VCaP (cell line): ENCODE measurements at regions not wholly inside any gene's neighbourhood (a gene's known extent, or its start where the extent isn't known, plus 50 kb on each side); places are given as distances from the start of the nearest gene placed in this dataset.
"Not testable (repeated sequence)": the region's sequence is repeated elsewhere in the genome, so short reads cannot be mapped to it uniquely, and the experiment has no call there.

ENCODE experiments used
- H3K27ac ChIP-seq: fragments of 450-650 bp; 2 replicates; pipeline ENCODE4 v1.5.1; 2017
- TF ChIP-seq, protein P1 (sequence below): fragments of 450-650 bp; conservative IDR thresholded peaks from 2 replicates; pipeline ENCODE4 v1.5.1; 2017; ENCODE audit warnings: mild to moderate bottlenecking, moderate library complexity

GRCh38 chr5:99025298-99026045 lies 96.7 kb upstream of the CHD1 start:
- TF ChIP-seq, protein P1, sequence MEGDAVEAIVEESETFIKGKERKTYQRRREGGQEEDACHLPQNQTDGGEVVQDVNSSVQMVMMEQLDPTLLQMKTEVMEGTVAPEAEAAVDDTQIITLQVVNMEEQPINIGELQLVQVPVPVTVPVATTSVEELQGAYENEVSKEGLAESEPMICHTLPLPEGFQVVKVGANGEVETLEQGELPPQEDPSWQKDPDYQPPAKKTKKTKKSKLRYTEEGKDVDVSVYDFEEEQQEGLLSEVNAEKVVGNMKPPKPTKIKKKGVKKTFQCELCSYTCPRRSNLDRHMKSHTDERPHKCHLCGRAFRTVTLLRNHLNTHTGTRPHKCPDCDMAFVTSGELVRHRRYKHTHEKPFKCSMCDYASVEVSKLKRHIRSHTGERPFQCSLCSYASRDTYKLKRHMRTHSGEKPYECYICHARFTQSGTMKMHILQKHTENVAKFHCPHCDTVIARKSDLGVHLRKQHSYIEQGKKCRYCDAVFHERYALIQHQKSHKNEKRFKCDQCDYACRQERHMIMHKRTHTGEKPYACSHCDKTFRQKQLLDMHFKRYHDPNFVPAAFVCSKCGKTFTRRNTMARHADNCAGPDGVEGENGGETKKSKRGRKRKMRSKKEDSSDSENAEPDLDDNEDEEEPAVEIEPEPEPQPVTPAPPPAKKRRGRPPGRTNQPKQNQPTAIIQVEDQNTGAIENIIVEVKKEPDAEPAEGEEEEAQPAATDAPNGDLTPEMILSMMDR, result no peak
- H3K27ac ChIP-seq, result peak overlapping the region; percentile 35; the same call in 1 of the 2 replicates

DNA sequence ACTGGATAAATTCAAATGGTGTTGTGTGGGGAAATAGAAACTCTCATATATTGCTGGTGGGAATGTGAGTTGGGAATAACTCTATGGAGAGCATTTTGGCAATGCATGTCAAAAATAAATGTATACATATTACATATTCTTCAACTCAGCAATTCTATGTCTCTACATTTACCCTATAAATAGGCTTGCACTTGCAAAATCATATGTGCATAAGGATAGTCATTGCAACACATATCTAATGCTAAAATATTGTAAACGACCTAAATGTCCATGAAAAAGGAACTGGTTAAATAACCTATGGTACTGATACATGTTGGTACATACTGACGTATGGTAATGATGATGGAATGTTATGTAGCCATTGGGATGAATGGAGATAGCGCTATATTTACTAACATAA lies 94.5 kb upstream of the CHD1 start:
- TF ChIP-seq, protein P1, result no peak
- H3K27ac ChIP-seq, result no peak overlapping the region

DNA sequence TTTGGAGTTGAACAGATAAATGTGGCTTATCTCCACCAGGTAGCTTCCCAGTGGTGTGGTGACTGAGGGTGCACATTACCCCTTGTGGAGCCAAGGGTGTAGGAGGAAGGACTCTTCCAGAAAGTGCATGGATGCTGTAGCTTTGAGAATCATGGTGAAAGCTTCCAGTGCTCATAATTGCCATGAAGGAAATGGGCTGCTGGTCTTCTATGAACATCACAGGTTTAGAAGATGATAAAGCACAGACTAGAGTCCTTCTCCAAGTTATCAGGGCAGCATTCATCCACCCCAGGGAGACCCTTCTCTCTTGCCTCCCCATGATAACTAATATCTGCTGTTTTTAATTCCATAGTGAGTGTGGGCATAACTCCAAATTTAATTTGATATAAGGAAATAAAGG lies 93.4 kb upstream of the CHD1 start:
- H3K27ac ChIP-seq, result no peak overlapping the region
- TF ChIP-seq, protein P1, result no peak

GRCh38 chr5:99020698-99021048 lies 91.9 kb upstream of the CHD1 start:
- H3K27ac ChIP-seq, result no peak overlapping the region

DNA sequence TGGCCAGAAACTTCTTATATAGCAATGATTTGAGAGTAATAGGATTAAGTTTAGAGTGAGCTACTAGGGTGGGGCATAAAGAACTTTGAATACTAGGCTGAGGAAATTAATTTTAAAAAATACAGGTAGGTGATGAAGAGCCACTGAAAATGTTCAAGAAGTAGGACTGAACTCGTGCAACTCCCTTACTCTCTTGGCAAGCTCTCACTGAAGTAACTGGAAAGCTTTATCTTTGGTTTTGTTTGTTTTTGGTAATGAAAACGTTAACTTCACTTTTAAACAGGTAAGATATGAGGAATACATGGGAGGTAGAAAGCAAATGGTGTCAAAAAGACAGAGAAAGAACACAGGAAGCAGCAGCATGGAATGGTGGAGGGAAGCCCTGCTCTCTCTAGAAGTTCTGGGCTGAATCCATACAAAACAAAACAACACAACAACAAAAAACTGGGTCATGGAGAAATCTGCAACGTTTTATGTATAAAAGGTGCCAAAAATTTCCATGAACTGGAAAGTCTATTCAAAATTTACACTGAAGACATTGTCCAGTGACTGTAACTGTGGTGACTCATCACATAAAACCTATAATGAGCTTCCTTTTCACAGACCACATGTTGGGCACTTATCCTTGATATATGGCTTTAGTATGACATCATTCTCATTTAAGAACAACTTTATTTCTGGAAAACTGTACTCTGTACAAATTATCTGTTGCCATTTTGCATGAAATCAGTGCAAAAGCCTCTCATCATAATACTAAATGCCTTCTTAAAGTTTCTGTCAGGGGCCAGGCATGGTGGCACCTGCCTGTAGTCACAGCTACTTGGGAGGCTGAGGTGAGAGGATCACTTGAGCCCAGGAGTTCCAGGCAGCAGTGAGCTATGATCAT lies 91.2 kb upstream of the CHD1 start:
- H3K27ac ChIP-seq, result no peak overlapping the region
- TF ChIP-seq, protein P1, result no peak

More at GRCh38 chr5:99020698-99021048, 91.9 kb upstream of the CHD1 start:
- TF ChIP-seq, protein P1, result no peak

DNA sequence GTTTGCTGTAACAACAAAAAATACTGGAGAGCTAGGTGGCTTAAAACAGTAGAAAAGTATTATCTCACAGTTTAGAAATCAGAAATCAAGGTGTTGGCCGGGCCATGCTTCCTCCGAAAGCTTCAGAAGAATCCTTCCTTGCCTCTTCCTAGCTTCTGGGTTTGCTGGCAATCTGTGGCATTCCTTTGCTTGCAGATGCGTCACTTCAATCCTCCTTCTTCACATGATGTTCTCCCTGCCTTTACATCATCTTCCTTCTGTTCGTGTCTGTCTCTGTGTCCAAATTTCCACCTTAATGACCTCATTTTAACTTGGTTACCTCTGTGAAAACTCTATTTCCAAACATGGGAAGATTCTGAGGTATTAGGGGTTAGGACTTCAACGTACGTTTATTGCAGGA lies 90.4 kb upstream of the CHD1 start:
- H3K27ac ChIP-seq, result no peak overlapping the region
- TF ChIP-seq, protein P1, result no peak

DNA sequence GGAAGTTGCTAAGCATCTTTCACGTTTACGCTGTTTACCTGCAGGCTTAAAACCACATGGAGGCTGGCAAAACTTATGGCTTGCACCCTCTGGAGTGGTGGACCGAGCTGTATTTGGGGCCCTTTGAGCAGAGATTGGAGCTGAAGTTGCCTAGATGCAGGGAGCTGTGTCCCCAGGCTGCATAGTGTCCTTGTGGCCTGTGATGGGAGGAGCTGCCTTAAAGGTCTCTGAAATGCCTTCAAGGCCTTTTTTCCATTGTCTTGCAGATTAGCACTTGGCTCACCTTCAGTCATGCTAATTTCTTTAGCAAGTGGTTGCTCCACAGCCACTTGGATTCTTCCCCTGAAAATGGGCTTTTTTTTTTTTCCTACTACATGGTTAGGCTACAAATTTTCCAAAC lies 81.5 kb upstream of the CHD1 start:
- H3K27ac ChIP-seq, result no peak overlapping the region
- TF ChIP-seq, protein P1, result no peak

- not testable (repeated sequence) for H3K27ac ChIP-seq
These were observed 79.2 kb upstream of the CHD1 start for GRCh38 chr5:99008009-99008408.
